K562 (cell line): ENCODE measurements at regions not wholly inside any gene's neighbourhood (a gene's known extent, or its start where the extent isn't known, plus 50 kb on each side); places are given as distances from the start of the nearest gene placed in this dataset.
A peak's percentile ranks its signal among the peaks of the same experiment; 100 is the strongest.

ENCODE experiments used
- ATAC-seq: fragments of 200-7000 bp; cut with Tn5 transposase; 3 replicates; pipeline ENCODE4 v1.9.1; 2020; ENCODE audit warnings: moderate library complexity
- BruUV-seq: library from RNA; stranded (reverse); fragments of 400-500 nt; replicated peaks from 2 replicates; lab custom pipeline; 2021; lab: Mats Ljungman, UMichigan
- CTCF ChIA-PET: fragments of 300-600 bp; formaldehyde crosslinking; extraction: SDS; loops from one replicate; lab custom pipeline; 2021; ENCODE audit warnings: low intra/inter-chr PET ratio; lab: Yijun Ruan, JAX
- POLR2A ChIA-PET: fragments of 300-600, 350-650 bp; sonication (Branson Sonifier 250); formaldehyde crosslinking; extraction: SDS; loops from one replicate; lab custom pipeline; 2021; ENCODE audit warnings: antibody characterized with exemption, inconsistent platforms; lab: Yijun Ruan, JAX
- DNase-seq, 4 experiments: peaks; one replicate each; pipeline versions ENCODE4 v3.0.0 to v3.0.0-alpha.2; 2011 to 2018; ENCODE audit warnings: low spot score in 3 of 4, mixed read lengths in 3 of 4; ENCODE audit errors: extremely low read depth in 1 of 4
- FAIRE-seq: peaks from 2 replicates; lab custom pipeline; 2011; peaks lifted over from hg19 to GRCh38; lab: Jason Lieb, UNC
- H2AFZ ChIP-seq: 2 replicates; pipeline ENCODE4 v1.6.0; 2011; ENCODE audit warnings: low read depth, low read length, control low read depth, inconsistent platforms
- H3K27ac ChIP-seq: fragments of 200-600 bp; 3 replicates; pipeline ENCODE4 v1.8.0; 2011; ENCODE audit warnings: low read depth, mild to moderate bottlenecking, control low read depth, inconsistent platforms, low read length, moderate library complexity, mixed read lengths; ENCODE audit errors: extremely low read depth
- H3K27me3 ChIP-seq, 2 experiments: fragments of 300-600 bp in 1 of 2; 2 replicates in 1 of 2; 3 replicates in 1 of 2; pipeline versions ENCODE4 v1.6.0 to v1.8.0; 2011; ENCODE audit warnings: inconsistent platforms in 2 of 2, low read length in 2 of 2, mild to moderate bottlenecking in 1 of 2, mixed read lengths in 1 of 2, moderate library complexity in 1 of 2; ENCODE audit not compliant: control insufficient read depth in 2 of 2, insufficient read depth in 2 of 2
- H3K36me3 ChIP-seq: fragments of 300-600 bp; 3 replicates; pipeline ENCODE4 v1.8.0; 2011; ENCODE audit warnings: mild to moderate bottlenecking, low read length, inconsistent platforms; ENCODE audit not compliant: control insufficient read depth, insufficient read depth
- H3K4me1 ChIP-seq, 2 experiments: fragments of 200-600 bp in 1 of 2; replicated peaks in 1 of 2; 2 replicates in 1 of 2; 3 replicates in 1 of 2; pipeline versions ENCODE4 v1.5.1 to v1.8.0; 2011; ENCODE audit warnings: inconsistent platforms in 2 of 2, low read length in 2 of 2, mild to moderate bottlenecking in 1 of 2, mixed read lengths in 1 of 2, moderate library complexity in 1 of 2; ENCODE audit not compliant: control insufficient read depth in 2 of 2, insufficient read depth in 2 of 2
- H3K4me2 ChIP-seq: 2 replicates; pipeline ENCODE4 v1.6.1; 2011; ENCODE audit warnings: low read length, control low read depth, inconsistent platforms, mixed read lengths; ENCODE audit not compliant: insufficient read depth
- H3K4me3 ChIP-seq: fragments of 200-600 bp; sonication (generic), shearing (Covaris generic); 2 replicates; pipeline ENCODE4 v1.5.1; 2016; ENCODE audit warnings: control low read depth, inconsistent platforms
- H3K79me2 ChIP-seq: fragments of 200-600 bp; 3 replicates; pipeline ENCODE4 v1.8.0; 2011; ENCODE audit warnings: low read length, inconsistent platforms; ENCODE audit not compliant: control insufficient read depth, insufficient read depth
- H3K9ac ChIP-seq, 2 experiments: 2 replicates each; pipeline versions ENCODE4 v1.6.0 to v1.6.1; 2011; ENCODE audit warnings: low read depth in 2 of 2, low read length in 2 of 2, control low read depth in 1 of 2, inconsistent platforms in 1 of 2, mild to moderate bottlenecking in 1 of 2, mixed read lengths in 1 of 2; ENCODE audit not compliant: insufficient read depth in 1 of 2
- H3K9me1 ChIP-seq: one replicate; pipeline ENCODE4 v1.6.0; 2011; ENCODE audit warnings: inconsistent platforms, mild to moderate bottlenecking, low read length, moderate library complexity; ENCODE audit not compliant: control insufficient read depth, insufficient read depth
- H3K9me3 ChIP-seq: replicated peaks from 2 replicates; pipeline ENCODE4 v1.5.1; 2011; ENCODE audit warnings: low read depth, low read length, inconsistent platforms; ENCODE audit not compliant: control insufficient read depth, insufficient read depth
- H4K20me1 ChIP-seq: replicated peaks from 2 replicates; pipeline ENCODE4 v1.6.1; 2011; ENCODE audit warnings: low read length, inconsistent platforms, mixed read lengths; ENCODE audit not compliant: control insufficient read depth, insufficient read depth
- CHD4 ChIP-seq: fragments of 200-600 bp; sonication (generic); IDR thresholded peaks from 3 replicates; pipeline ENCODE4 v1.6.1; 2012; ENCODE audit warnings: low read depth, mild to moderate bottlenecking, mixed read lengths, low read length, inconsistent platforms; ENCODE audit not compliant: insufficient read depth, insufficient replicate concordance, poor library complexity, severe bottlenecking
- ZNF24 ChIP-seq: fragments of 450-650 bp; IDR thresholded peaks from 2 replicates; pipeline ENCODE4 v1.6.1; 2016
- ZNF311 ChIP-seq: fragments of 250-450 bp; sonication (Bioruptor Pico); IDR thresholded peaks from 2 replicates; pipeline ENCODE4 v1.4.0; 2020; ENCODE audit warnings: mild to moderate bottlenecking, moderate library complexity
- ZNF583 ChIP-seq: fragments of 250-450 bp; sonication (Bioruptor Pico); IDR thresholded peaks from 2 replicates; pipeline ENCODE4 v1.4.0; 2020
- WGBS: fragments of 100-300 bp; shearing (Covaris generic); methylation state at CpG from one replicate; pipeline ENCODE4 v1.1.6; 2016; ENCODE audit warnings: low coverage, mixed read lengths; ENCODE audit not compliant: insufficient coverage; ENCODE audit errors: missing lambda C conversion rate; 5-methylcytosine and 5-hydroxymethylcytosine counted together
- in situ Hi-C: fragments of 300-500 bp; cut with MboI; formaldehyde crosslinking; loops from 4 replicates; pipeline ENCODE4 v1.15.0; 2018; ENCODE audit warnings: inconsistent platforms, mixed read lengths
- intact Hi-C: fragments of 100-400 bp; cut with micrococcal nuclease; formaldehyde crosslinking; loops from 2 replicates; pipeline ENCODE4 v1.14.2; 2022
- TF ChIP-seq, protein P1 (sequence below): fragments of 450-650 bp; formaldehyde crosslinking; IDR thresholded peaks from 2 replicates; pipeline ENCODE4 v1.4.0; 2020; ENCODE audit warnings: mild to moderate bottlenecking, moderate library complexity

DNA sequence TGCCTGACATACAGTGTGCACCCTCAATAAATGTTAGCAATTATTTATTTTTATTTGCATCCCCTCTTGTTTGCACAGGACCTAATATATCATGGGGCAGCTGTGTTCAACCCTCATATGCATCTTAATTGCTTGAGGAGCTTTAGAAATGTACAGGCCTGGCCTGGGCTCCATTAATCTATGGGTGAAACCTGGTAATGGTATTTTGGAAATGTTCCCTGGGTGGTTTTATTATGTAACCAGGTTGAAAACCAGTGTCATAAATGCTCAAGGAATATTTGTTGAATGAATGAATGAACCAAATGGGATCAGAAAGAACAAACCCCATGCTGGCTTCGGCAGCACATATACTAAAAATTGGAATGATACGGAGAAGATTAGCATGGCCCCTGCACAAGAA, 84.0 kb upstream of the PICALM start:
- Histone ChIP-seq H3K4me3 (no peak overlapping the region), H3K9me3 (no peaks in the 10 kb centered on the region), H3K27ac (no peak overlapping the region), H3K4me2 (no peak overlapping the region), H2AFZ (no peak overlapping the region; the same call in 1 of the 2 replicates), H3K9me1 (no peaks in the 10 kb centered on the region), H3K27me3 (no peaks in the 10 kb centered on the region), H3K9ac (no peak overlapping the region), H4K20me1 (no peaks in the 10 kb centered on the region), H3K79me2 (peaks cover 23% of the 10 kb centered on the region; the same call in 2 of the 3 replicates), H3K36me3 (no peaks in the 10 kb centered on the region), H3K4me1 (peaks cover 37 to 75% of the 10 kb centered on the region in 2 experiments)
- POLR2A ChIA-PET = interaction anchor here (1.4 kb wide), 1 partner anchor 12 kb away, joined by 3 read pairs; no protein-coding TSS in a partner anchor
- TF ChIP-seq CHD4 (peak; percentile 17), ZNF24 (0 out of 2 replicates have a peak, but pooled peaks have one; percentile 20), ZNF311 (CRISPR knock-in tag) (peak; percentile 60; the same call in 1 of the 2 replicates), ZNF583 (CRISPR knock-in tag) (0 out of 2 replicates have a peak, but pooled peaks have one; percentile 18)
- TF ChIP-seq, protein P1, sequence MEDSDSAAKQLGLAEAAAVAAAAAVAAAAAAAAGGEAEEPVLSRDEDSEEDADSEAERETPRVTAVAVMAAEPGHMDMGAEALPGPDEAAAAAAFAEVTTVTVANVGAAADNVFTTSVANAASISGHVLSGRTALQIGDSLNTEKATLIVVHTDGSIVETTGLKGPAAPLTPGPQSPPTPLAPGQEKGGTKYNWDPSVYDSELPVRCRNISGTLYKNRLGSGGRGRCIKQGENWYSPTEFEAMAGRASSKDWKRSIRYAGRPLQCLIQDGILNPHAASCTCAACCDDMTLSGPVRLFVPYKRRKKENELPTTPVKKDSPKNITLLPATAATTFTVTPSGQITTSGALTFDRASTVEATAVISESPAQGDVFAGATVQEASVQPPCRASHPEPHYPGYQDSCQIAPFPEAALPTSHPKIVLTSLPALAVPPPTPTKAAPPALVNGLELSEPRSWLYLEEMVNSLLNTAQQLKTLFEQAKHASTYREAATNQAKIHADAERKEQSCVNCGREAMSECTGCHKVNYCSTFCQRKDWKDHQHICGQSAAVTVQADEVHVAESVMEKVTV = no peak
- intact Hi-C loops = loop anchor here (5.0 kb wide), 1 partner anchor 46 kb away; no protein-coding TSS in a partner anchor
- DNase-seq (no peak), ATAC-seq (no peak), FAIRE-seq (no peak)
- CTCF ChIA-PET = no interaction called here
- in situ Hi-C loops = no loop called here
- 81% methylated on average over 2 of the region's 2 CpGs for WGBS
- no TSS peak for BruUV-seq
